Lung (tissue), 11 donors: ENCODE measurements at regions not wholly inside any gene's neighbourhood (a gene's known extent, or its start where the extent isn't known, plus 50 kb on each side); places are given as distances from the start of the nearest gene placed in this dataset.

ENCODE experiments used
- ATAC-seq: fragments of 200-7000 bp; cut with Tn5 transposase; one replicate; pipeline ENCODE4 v1.9.1; 2020; ENCODE audit warnings: moderate number of reproducible peaks; ENCODE audit not compliant: insufficient read depth, low FRiP score
- DNase-seq, 3 donors: peaks; one replicate each; pipeline ENCODE4 v3.0.0-alpha.2; 2013 to 2017
- H3K27ac ChIP-seq, 2 donors: one replicate each; pipeline ENCODE4 v1.5.1; 2013; ENCODE audit warnings: mild to moderate bottlenecking in 2 of 2, moderate library complexity in 2 of 2, control low read depth in 1 of 2, inconsistent platforms in 1 of 2, low read depth in 1 of 2, low read length in 1 of 2
- H3K27me3 ChIP-seq, 3 donors: one replicate each; pipeline ENCODE4 v1.5.1; 2013; ENCODE audit warnings: low read length in 2 of 3; ENCODE audit not compliant: control insufficient read depth in 3 of 3, insufficient read depth in 3 of 3
- H3K36me3 ChIP-seq, 4 donors: one replicate each; pipeline ENCODE4 v1.5.1; 2013; ENCODE audit warnings: low read length in 4 of 4, mild to moderate bottlenecking in 1 of 4, moderate library complexity in 1 of 4; ENCODE audit not compliant: control insufficient read depth in 4 of 4, insufficient read depth in 4 of 4
- H3K4me1 ChIP-seq, 5 donors: one replicate each; pipeline ENCODE4 v1.5.1; 2013; ENCODE audit warnings: low read length in 5 of 5, mild to moderate bottlenecking in 2 of 5, moderate library complexity in 1 of 5; ENCODE audit not compliant: control insufficient read depth in 5 of 5, insufficient read depth in 5 of 5
- H3K4me3 ChIP-seq: one replicate; pipeline ENCODE4 v1.5.1; 2013; ENCODE audit warnings: mild to moderate bottlenecking, control low read depth, moderate library complexity
- H3K9ac ChIP-seq, 2 donors: one replicate each; pipeline ENCODE4 v1.5.1; 2013; ENCODE audit warnings: low read length in 2 of 2, control low read depth in 1 of 2; ENCODE audit not compliant: insufficient read depth in 1 of 2
- H3K9me3 ChIP-seq, 4 donors: one replicate each; pipeline ENCODE4 v1.5.1; 2013; ENCODE audit warnings: low read length in 3 of 4, mild to moderate bottlenecking in 1 of 4, moderate library complexity in 1 of 4; ENCODE audit not compliant: control insufficient read depth in 4 of 4, insufficient read depth in 3 of 4
- WGBS, 2 donors: extraction: QIAGEN DNeasy Blood & Tissue Kit; methylation state at CpG; one replicate each; pipeline ENCODE4 v1.1.7; 2013; 5-methylcytosine and 5-hydroxymethylcytosine counted together
- TF ChIP-seq, protein P1 (sequence below): IDR thresholded peaks from 2 replicates; pipeline ENCODE4 v1.5.1; 2012; ENCODE audit warnings: mild to moderate bottlenecking; ENCODE audit errors: control extremely low read depth, extremely low read depth
- donor health status: control.
- donor health status: control.
- donor health status: Bipolar disorder and iron deficiency.
- donor health status: healthy.
- donor health status: DM: yes; HTN: yes; CAD: no.

DNA sequence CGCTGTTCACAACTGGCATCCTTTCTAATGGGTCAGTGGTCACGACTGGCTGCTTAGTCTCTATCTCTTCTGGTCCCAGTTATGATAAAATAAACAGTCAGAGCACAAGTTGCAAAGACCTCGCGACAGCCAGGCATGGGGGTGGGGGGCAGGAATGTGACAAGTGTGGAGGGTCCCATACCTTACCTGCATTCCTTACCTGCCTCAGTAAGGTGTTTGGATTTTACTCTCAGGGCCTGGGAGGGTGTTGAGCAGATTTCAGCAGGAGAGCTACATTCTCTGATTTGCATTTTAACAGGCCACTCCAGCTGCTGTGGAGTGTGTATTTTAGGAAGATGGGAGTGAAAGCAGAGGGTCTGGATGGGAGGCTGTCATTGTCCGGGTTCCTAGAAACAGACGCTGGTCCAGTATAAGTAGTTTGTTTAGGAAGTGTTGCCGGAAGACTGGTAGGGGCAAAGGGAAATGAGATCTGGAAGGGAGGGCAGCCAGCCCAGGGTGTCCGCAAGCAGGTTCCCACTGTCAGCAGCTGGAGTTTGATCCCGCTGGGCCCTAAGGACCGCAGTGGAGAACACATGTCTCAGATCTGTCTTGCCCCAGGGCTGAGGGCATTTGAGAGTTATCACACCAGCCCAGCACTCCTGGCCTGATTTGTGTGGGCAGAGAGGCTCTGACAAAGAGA, 920.0 kb downstream of the UQCRFS1 start:
- H3K9ac ChIP-seq: no peak overlapping the region
- no peak for ATAC-seq
- no peak overlapping the region for H3K4me3 ChIP-seq

GRCh38 chr19:28291874-28292273, 921.1 kb downstream of the UQCRFS1 start:
- 54 to 87% methylated on average over 4 of the region's 4 CpGs for WGBS, 2 donors

More for the DNA sequence above, 920.0 kb downstream of the UQCRFS1 start:
- TF ChIP-seq, protein P1, sequence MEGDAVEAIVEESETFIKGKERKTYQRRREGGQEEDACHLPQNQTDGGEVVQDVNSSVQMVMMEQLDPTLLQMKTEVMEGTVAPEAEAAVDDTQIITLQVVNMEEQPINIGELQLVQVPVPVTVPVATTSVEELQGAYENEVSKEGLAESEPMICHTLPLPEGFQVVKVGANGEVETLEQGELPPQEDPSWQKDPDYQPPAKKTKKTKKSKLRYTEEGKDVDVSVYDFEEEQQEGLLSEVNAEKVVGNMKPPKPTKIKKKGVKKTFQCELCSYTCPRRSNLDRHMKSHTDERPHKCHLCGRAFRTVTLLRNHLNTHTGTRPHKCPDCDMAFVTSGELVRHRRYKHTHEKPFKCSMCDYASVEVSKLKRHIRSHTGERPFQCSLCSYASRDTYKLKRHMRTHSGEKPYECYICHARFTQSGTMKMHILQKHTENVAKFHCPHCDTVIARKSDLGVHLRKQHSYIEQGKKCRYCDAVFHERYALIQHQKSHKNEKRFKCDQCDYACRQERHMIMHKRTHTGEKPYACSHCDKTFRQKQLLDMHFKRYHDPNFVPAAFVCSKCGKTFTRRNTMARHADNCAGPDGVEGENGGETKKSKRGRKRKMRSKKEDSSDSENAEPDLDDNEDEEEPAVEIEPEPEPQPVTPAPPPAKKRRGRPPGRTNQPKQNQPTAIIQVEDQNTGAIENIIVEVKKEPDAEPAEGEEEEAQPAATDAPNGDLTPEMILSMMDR: no peak
- Histone ChIP-seq H3K4me1 (peaks cover 0 to 21% (median 12%) of the 10 kb centered on the region in 5 donors), H3K27me3 (no peaks in the 10 kb centered on the region), H3K27ac (no peak overlapping the region), H3K36me3 (no peaks in the 10 kb centered on the region), H3K9me3 (peaks cover 0 to 6% (median 0%) of the 10 kb centered on the region in 4 donors)
- DNase-seq: peak; percentile 7 to 29 (median 23)
- whole genome bisulfite sequencing, 2 donors: 44 to 53% methylated on average over 10 of the region's 10 CpGs

DNA sequence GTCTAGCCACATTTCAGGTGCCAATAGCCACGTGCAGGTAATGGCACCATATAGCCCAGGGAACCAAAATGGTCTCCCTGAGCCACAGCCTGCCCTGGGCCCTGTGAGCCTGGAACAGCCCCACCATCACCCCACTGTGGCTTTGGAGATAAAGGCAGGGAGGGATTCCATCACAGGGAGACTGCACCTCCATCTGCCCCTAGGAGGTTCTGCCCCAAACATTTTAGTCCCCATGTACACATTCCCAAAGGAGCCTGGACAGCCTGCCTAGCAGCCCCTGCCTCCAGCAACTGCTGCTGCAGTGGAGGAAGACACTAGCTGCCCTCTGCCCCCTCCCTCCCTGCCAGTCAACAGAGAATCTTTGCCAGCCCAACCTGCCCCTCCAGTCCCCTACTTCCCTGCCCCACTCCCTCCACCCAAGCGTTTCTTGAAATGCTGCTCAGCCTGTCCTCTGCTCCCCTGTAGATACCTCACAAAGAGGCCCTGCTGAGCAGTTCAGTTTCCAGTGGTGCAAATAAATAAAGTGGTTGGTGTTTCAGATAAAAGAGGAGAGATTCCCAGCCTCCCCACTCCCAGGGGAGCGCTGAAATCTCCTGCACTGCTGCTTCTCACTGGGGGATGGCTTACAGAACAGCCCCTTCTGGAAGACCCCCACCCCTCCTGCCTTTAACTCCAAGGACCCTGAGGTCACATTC, 921.8 kb downstream of the UQCRFS1 start:
- Histone ChIP-seq H3K4me1 (peaks cover 0 to 25% (median 13%) of the 10 kb centered on the region in 5 donors), H3K9ac (no peak overlapping the region), H3K27ac (peak overlapping the region in 1 of 2 donors; percentile 7), H3K27me3 (no peaks in the 10 kb centered on the region), H3K36me3 (no peaks in the 10 kb centered on the region), H3K9me3 (peaks cover 0 to 6% (median 0%) of the 10 kb centered on the region in 4 donors), H3K4me3 (no peak overlapping the region)
- ATAC-seq (no peak), DNase-seq (no peak)
- TF ChIP-seq, protein P1: no peak
- WGBS, 2 donors: 59 to 63% methylated on average over 3 of the region's 3 CpGs

More at GRCh38 chr19:28291874-28292273, 921.1 kb downstream of the UQCRFS1 start:
- peaks cover 0 to 25% (median 13%) of the 10 kb centered on the region in 5 donors for H3K4me1 ChIP-seq
- H3K9me3 ChIP-seq: peaks cover 0 to 4% (median 0%) of the 10 kb centered on the region in 4 donors
- DNase-seq (no peak), ATAC-seq (no peak)
- H3K4me3 ChIP-seq: no peak overlapping the region
- H3K36me3 ChIP-seq: no peaks in the 10 kb centered on the region
- no peaks in the 10 kb centered on the region for H3K27me3 ChIP-seq
- TF ChIP-seq, protein P1: no peak
- H3K9ac ChIP-seq: no peak overlapping the region
- no peak overlapping the region for H3K27ac ChIP-seq
